OCI-LY3 (cell line): ENCODE measurements at regions not wholly inside any gene's neighbourhood (a gene's known extent, or its start where the extent isn't known, plus 50 kb on each side); places are given as distances from the start of the nearest gene placed in this dataset.

Experiments
- CTCF ChIP-seq: fragments of 200-600, 300-600 bp; sonication (generic); IDR thresholded peaks from 2 replicates; pipeline ENCODE4 v1.5.1; 2014; ENCODE audit warnings: antibody characterized with exemption, low read length, low read depth
- EZH2phosphoT487 ChIP-seq: fragments of 200-600 bp; shearing (Covaris generic); IDR thresholded peaks from 2 replicates; pipeline ENCODE4 v1.6.1; 2018; ENCODE audit warnings: antibody characterized with exemption, mixed run types, low read depth

- TF ChIP-seq EZH2phosphoT487 (no peak), CTCF (no peak)
Measured at GRCh38 chr10:81213370-81213769, 661.6 kb upstream of the NRG3 start.
